Stimulated activated CD4-positive, alpha-beta T cell treated with anti-CD3 and anti-CD28 coated beads, Interleukin-4, amount 100 ng/mL, for 24 hours (primary cell): ENCODE measurements at regions not wholly inside any gene's neighbourhood (a gene's known extent, or its start where the extent isn't known, plus 50 kb on each side); places are given as distances from the start of the nearest gene placed in this dataset.

Experiments
- DNase-seq: peaks from one replicate; pipeline ENCODE4 v3.0.0-alpha.2; 2020

DNA sequence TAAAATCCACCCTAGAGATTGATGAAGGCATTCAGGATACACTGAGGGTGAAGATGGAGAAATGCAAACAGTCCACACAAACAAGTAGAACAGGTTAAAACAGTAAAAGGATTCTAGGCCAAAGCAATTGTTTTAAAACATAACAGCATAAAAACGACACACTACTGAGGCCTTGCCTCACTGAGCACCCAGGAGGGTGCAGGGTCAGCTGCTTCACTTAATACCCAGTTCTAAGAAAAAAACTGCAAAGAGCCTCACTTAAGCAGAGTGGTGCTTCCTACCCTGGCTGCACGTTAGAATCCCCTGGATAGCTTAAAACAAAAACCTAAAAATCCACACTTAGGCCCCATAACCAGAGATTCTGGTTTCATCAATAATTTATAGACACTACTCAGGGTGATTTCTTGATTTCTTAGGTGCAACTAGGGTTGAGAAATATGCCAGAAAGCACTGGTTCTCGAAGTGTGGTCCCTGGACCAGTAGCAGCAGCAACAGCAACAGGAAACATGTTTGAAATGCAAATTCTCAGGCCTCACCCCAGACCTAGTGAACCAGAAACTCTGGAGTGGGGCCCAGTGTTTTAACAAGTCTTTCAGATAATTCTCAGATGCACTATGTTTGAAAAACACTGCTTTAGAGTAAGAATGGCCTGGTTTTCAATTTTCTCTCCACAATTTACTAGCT, 279.1 kb downstream of the ZEB2 start:
- DNase-seq: no peak

GRCh38 chr2:144239726-144240125, 280.2 kb downstream of the ZEB2 start:
- DNase-seq: no peak

DNA sequence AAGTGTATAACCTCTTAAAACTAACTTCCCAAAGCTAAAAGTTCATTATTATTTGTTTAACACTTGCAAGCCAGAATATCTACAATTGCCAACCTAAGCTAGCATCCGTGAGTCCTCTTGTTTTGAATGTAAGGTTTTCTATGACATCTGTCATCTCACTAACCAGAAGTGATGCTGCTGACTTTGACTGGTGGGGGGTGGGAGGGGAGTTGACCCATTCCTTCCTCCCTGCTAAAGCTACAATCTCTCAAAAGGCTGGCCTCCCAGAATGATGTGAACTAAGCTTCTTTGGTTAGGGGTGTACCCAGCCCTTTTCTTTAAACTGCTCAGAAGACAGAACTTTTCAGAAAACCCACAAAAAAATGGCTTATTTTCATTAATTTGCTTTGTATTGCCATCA, 280.6 kb downstream of the ZEB2 start:
- no peak for DNase-seq

- no peak for DNase-seq
These were observed 281.9 kb downstream of the ZEB2 start for GRCh38 chr2:144237830-144238627.

DNA sequence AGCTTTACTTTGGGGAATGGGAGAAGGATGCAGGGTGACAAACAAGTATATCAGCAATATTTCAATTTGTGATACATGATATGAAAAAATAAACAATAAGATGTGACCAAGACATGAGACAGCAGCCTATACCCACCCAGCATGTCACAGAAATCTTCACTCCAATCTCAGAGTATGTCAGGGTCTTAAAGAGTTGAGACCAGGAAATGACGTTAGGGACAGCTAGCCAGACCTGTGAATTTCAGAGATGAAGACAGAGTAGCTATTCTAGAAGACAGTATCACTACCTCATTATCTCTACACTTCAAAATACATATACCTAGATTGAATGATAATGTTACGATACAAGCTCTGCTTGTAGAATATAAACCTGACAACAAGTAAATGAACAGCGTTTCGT, 282.8 kb downstream of the ZEB2 start:
- DNase-seq: no peak

DNA sequence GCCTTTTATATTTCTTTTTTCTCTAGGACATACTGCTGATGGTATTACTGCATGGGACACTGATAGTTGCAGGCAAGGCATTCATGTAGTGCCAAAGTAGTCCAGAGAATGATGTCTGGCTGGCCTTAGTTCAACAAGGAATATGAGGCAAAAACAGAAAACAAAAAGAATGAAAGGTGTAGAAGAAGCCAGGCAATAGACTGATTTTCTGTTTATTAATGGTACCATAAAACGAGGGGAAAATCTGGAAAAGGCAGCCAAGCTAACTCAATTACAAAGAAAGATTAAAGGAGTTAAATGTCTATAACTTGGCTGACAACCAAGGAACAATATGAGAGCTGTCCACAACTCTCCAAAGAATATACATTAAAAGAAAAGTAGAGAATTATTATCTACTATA, 284.9 kb downstream of the ZEB2 start:
- no peak for DNase-seq

DNA sequence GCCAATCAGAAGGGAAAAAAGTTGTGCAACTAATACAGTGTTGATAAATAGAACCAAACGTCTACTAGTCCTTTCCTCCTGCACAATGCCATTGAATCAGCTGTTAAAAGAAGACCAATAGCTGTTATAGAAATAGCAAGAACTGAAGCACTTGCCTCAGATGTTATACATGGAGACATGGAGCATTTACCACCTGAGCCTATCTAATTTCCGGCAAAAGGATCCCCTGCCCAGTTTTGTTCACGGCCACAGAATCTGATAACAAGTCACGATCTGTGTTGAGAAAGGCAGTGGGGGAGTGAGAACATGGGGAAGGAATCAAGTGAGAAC, 285.4 kb downstream of the ZEB2 start:
- no peak for DNase-seq

- no peak for DNase-seq
These were observed 286.0 kb downstream of the ZEB2 start for GRCh38 chr2:144233733-144234541.

DNA sequence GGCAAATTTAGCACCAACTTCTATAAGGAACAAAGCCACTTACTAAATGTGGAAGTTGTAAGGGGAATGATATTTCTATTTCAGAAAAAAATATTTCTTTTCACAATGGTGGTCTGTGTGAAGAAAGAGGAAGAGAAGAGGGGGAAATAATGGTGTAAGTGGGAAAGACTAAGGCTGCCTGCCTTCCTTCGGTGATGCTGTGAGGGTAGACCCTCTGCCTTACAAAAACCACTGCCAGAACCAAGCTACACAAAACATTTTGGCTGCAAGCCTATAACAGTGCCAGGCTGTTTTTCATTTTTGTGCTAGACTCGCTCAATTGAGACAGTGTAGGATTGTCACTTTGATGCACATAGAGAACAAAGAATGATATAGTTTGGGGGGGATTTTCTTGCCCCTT, 286.6 kb downstream of the ZEB2 start:
- DNase-seq: no peak

DNA sequence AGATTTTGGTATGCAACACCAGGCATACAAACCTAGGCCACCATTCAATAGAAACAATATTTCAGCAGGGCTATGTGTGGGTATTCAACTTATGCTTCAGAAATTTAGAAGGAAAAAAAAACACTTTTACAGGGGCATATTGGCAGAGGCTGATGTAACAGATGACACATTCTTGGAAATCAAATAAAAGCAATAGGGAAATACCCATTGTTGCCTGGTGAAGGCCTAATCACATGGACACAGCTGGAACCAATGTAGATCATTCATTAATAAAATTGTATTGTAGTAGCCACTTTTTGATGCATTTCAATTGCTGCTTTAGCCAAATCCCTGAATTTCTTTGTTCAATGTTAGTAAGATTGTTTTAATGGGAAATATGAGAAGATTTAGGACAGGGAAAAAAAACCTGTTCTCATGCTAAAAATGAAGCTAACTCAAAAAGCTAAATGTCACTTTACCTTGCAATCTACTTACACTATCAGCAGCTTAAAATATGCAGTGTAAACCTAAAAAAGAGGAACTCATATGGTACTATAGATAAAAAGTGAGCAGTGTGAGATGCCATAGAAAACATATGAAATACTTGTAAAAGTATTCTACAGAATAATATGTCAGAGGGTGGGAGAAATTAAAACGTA, 289.4 kb downstream of the ZEB2 start:
- no peak for DNase-seq

DNA sequence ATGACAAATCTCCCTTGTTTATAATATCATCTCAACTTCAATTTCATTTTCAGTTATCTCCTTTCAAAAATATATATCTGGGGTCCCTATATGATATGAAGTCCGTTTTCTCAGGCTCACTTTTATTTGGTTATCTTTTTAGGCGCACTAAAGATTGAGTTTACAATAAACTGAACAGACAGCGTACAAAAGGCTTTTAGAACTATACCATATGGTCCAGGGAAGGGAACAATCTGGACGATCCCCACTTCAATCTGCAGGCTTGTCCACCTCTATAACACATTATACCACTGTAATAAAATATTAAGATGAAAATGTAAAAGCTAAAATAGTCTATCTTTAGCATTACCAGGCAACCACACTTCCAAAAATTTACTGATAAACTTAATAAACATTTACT, 289.9 kb downstream of the ZEB2 start:
- no peak for DNase-seq

GRCh38 chr2:144229296-144229695, 290.6 kb downstream of the ZEB2 start:
- DNase-seq: no peak

DNA sequence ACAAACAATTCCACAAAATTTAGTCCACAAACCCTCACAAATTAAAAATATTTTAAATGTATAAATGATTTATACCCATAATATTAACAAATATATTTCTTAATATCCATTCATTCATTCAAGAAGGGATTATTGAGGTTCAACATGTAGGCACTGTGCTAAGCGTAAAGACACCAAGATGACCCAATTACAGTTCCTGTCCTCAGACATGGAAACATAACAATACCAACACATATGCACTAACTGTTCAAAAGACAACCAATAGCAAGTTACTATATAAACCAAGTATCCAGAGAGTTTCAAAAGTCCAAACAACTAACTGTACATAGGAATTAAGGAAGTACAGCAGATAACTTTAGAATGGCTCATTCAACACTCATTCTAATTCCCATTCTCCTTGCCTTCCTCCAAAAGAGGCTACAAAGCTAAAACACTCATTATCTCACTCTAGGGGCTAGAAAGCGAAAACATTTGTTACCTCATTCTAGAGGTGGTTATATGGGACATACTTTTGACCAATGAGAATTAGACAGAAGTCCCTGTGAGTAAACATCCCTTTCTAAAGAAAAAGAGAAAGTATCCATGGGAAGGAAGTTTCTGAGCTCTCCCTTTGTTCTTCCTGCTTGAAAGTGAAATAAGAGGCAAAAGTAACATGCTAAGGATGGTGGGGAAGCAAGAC, 292.4 kb downstream of the ZEB2 start:
- DNase-seq: no peak

- DNase-seq: no peak
These were observed 294.8 kb downstream of the ZEB2 start for GRCh38 chr2:144225076-144225475.

DNA sequence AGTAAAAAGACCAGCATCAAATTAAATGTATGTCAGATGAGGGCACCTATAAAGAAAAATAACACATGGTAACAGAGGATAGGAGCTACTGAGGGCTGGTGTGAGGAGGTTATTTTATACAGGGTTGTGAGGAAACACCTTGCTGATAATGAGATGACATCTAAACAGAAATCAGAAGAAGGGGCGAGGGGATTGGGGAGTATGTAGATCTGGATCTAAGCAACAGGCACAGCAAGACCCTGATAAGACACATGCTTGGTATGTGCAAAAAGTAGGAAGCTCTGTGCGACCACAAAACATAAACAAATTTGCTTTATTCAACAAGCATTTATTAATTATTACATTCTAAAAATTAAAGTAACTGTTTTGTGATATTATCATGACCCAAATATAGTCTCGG, 295.4 kb downstream of the ZEB2 start:
- no peak for DNase-seq

DNA sequence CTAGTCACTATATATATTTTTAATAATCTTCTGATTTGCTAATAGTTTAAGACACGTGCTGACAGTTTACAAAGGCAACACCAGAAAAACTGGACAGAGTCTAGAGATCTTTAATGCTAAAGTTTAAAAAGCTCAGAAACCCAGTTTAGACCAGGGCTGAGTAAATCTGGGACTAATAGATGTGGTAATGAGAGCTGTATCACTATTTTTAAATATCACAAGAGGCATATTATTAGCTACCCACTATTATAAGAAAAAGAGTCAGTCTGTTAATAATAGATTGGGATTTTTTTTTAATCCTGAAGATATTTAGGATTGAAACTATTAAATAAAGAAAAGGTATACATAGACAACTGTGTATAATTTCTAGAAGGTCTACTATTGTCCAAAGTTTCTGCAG, 299.9 kb downstream of the ZEB2 start:
- no peak for DNase-seq

DNA sequence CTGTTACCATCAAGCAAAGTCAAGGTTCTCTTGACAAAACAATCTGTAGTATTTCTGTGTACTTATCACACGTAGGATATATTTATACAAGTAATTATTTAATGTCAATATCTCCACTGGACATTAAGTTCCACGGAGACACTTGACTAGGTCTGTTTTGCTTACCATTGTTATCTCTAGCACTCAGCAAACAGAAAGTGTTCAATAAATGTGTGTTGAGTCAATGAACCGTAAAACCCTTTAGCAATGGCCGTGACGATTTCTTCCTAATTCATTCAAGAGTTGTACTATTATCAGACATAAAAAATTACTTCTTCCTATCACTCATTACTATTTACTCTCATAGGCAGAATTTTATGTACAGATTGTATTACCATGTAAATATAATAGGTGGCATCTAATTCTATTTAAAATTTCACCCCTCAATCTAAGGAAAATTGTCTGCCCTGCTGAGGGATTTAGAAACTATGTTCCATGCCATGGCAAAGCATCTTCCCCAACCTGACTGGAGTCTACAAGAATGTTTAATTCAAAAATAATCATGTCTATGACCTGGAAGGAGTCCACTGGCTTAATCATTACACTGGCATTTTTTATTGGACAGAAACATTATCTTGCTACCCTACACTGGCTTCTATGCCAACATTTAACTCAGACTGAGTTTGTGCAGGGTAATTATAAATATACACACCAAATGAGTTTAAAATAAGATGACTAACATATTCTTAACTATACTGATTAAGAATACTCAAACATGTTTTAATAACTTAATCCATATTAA, 301.9 kb downstream of the ZEB2 start:
- DNase-seq: no peak

- DNase-seq: no peak
These were observed 303.9 kb downstream of the ZEB2 start for GRCh38 chr2:144215701-144216675.

- no peak for DNase-seq
These were observed 304.7 kb downstream of the ZEB2 start for GRCh38 chr2:144215207-144215606.

- DNase-seq: no peak
These were observed 306.1 kb downstream of the ZEB2 start for GRCh38 chr2:144213797-144214196.

- no peak for DNase-seq
These were observed 308.1 kb downstream of the ZEB2 start for GRCh38 chr2:144211826-144212225.
